Naive thymus-derived CD8-positive, alpha-beta T cell (primary cell): ENCODE measurements at regions not wholly inside any gene's neighbourhood (a gene's known extent, or its start where the extent isn't known, plus 50 kb on each side); places are given as distances from the start of the nearest gene placed in this dataset.

Experiments used
- ATAC-seq, 2 donors: fragments of 150-1000 bp; cut with Tn5 transposase in 1 of 2; sonication (Bioruptor Pico), chemical (Tn5 transposase) in 1 of 2; 1 replicate in 1 of 2; 2 replicates in 1 of 2; pipeline ENCODE4 v1.10.0; 2021; ENCODE audit warnings: mild to moderate bottlenecking in 2 of 2, moderate library complexity in 2 of 2
- POLR2A ChIA-PET: fragments of 350-600 bp; sonication (Branson Sonifier 250); formaldehyde crosslinking; loops from one replicate; lab custom pipeline; 2021; ENCODE audit warnings: antibody characterized with exemption; lab: Charles Lee
- DNase-seq, 10 donors: peaks; one replicate each; pipeline versions ENCODE4 v3.0.0 to v3.0.0-alpha.2; 2020 to 2022
- H3K27ac Mint-ChIP-seq, 10 donors: one replicate each; pipeline ENCODE4 v1.8.0; 2020 to 2022; ENCODE audit warnings: mild to moderate bottlenecking in 10 of 10, mixed read lengths in 10 of 10, moderate library complexity in 4 of 10, inconsistent platforms in 1 of 10
- H3K27me3 Mint-ChIP-seq, 5 donors: one replicate each; pipeline ENCODE4 v1.8.0; 2021 to 2022; ENCODE audit warnings: mixed read lengths in 5 of 5
- H3K36me3 Mint-ChIP-seq, 3 donors: one replicate each; pipeline ENCODE4 v1.8.0; 2020 to 2022; ENCODE audit warnings: mixed read lengths in 3 of 3, mild to moderate bottlenecking in 2 of 3, inconsistent platforms in 1 of 3
- H3K4me1 Mint-ChIP-seq, 4 donors: one replicate each; pipeline ENCODE4 v1.8.0; 2021 to 2022; ENCODE audit warnings: mixed read lengths in 4 of 4
- H3K4me3 Mint-ChIP-seq, 10 donors: one replicate each; pipeline ENCODE4 v1.8.0; 2020 to 2022; ENCODE audit warnings: mild to moderate bottlenecking in 10 of 10, mixed read lengths in 10 of 10, moderate library complexity in 6 of 10, inconsistent platforms in 1 of 10
- H3K9me3 Mint-ChIP-seq, 9 donors: one replicate each; pipeline ENCODE4 v1.8.0; 2020 to 2022; ENCODE audit warnings: mixed read lengths in 9 of 9, mild to moderate bottlenecking in 3 of 9, inconsistent platforms in 1 of 9, moderate library complexity in 1 of 9

- no peak for ATAC-seq
- no peak overlapping the region for H3K27ac Mint-ChIP-seq
- H3K36me3 Mint-ChIP-seq: no peaks in the 10 kb centered on the region
- POLR2A ChIA-PET: no interaction called here
- no peaks in the 10 kb centered on the region for H3K4me1 Mint-ChIP-seq
- peaks cover 0 to 3% (median 0%) of the 10 kb centered on the region in 9 donors for H3K9me3 Mint-ChIP-seq
- H3K27me3 Mint-ChIP-seq: no peaks in the 10 kb centered on the region
- no peak for DNase-seq
- no peak overlapping the region for H3K4me3 Mint-ChIP-seq
These were observed 1176.0 kb upstream of the GJE1 start for GRCh38 chr6:140956571-140957369.

DNA sequence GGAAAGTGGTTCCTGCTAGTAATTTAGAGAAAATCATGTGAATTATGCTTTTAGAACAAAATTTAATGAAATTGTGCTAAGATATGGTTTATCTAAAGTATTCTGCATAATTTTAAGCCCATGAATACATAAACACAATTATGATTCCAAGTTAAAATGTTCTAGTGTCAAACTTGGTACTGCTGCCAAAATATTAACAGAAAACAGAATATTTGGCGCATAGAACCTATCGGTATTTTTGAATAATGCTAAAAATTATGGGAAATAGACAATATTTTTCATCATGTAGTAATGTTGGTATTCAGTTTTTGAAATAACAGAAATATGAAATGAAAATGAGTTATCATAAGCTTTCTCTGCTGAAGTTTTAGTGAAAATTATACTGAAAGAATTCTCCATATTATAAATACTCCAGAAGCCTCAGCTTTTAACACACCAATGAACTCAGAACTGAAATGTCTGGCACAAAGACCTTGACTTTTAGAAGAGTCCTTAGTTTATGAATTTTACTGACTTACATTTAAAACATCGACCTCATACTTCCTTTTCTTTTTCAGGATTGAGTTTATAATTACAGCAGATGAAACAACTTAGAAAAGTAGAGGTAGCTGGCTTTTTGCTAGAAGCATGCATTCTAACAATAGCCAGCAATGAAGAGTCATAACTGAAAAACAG is 1192.3 kb upstream of the GJE1 start:
- H3K4me3 Mint-ChIP-seq: no peak overlapping the region
- H3K9me3 Mint-ChIP-seq: peaks cover 0 to 16% (median 4%) of the 10 kb centered on the region in 9 donors
- H3K27ac Mint-ChIP-seq: no peak overlapping the region
- POLR2A ChIA-PET: no interaction called here
- peaks cover 0 to 9% (median 2%) of the 10 kb centered on the region in 3 donors for H3K36me3 Mint-ChIP-seq
- DNase-seq (no peak), ATAC-seq (no peak)
- H3K4me1 Mint-ChIP-seq: no peaks in the 10 kb centered on the region
- peaks cover 0 to 3% (median 0%) of the 10 kb centered on the region in 5 donors for H3K27me3 Mint-ChIP-seq

GRCh38 chr6:140932909-140933308 is 1199.8 kb upstream of the GJE1 start:
- ATAC-seq (no peak), DNase-seq (no peak)
- H3K4me1 Mint-ChIP-seq: no peaks in the 10 kb centered on the region
- no peak overlapping the region for H3K4me3 Mint-ChIP-seq
- peaks cover 0 to 9% (median 0%) of the 10 kb centered on the region in 5 donors for H3K27me3 Mint-ChIP-seq
- no peaks in the 10 kb centered on the region for H3K36me3 Mint-ChIP-seq
- no peak overlapping the region for H3K27ac Mint-ChIP-seq
- no peaks in the 10 kb centered on the region for H3K9me3 Mint-ChIP-seq
- POLR2A ChIA-PET: no interaction called here

DNA sequence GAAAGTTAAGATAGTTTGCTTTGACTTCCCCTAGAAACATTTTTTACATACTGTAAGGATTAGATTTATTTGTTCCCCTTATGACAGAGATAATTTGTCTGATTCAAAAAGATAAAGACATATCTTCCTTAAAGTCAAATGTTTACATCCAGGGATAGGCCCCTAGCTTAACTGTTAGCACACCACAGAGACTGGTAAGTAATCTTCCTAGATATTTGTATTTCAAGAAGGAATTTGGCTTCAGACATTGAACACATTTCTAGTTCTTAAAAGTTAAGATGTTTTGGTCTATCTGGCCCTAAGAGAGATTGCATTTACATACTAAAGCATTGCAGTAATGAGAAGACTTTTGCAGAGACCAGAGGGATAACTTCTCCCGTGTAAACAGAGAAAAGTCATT is 1201.1 kb upstream of the GJE1 start:
- Mint-ChIP-seq H3K4me1 (no peaks in the 10 kb centered on the region), H3K27me3 (peaks cover 0 to 10% (median 0%) of the 10 kb centered on the region in 5 donors), H3K9me3 (no peaks in the 10 kb centered on the region), H3K36me3 (no peaks in the 10 kb centered on the region), H3K27ac (no peak overlapping the region), H3K4me3 (no peak overlapping the region)
- POLR2A ChIA-PET: no interaction called here
- DNase-seq (no peak), ATAC-seq (no peak)

DNA sequence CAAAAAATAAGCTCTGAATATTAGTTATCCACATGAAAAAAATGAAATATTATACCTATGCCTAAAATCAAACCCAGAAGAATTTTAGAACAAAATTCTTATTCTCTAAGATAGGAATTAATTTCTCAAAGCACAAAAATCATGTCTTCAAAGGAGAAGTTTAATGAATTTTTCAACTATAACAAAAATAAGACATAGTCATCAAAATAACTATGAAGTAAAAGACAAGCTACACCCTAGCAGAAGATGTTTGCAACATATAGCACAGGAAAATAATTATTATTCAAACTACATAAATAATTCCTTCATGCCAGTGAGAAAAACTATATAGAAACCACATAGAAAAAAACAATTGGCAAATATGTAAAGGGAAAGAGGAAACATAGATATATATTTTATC is 1203.6 kb upstream of the GJE1 start:
- ATAC-seq: no peak
- Mint-ChIP-seq H3K4me1 (no peaks in the 10 kb centered on the region), H3K9me3 (no peaks in the 10 kb centered on the region), H3K36me3 (no peaks in the 10 kb centered on the region), H3K27ac (no peak overlapping the region), H3K27me3 (peaks cover 0 to 10% (median 0%) of the 10 kb centered on the region in 5 donors), H3K4me3 (no peak overlapping the region)
- DNase-seq: no peak
- POLR2A ChIA-PET: no interaction called here

DNA sequence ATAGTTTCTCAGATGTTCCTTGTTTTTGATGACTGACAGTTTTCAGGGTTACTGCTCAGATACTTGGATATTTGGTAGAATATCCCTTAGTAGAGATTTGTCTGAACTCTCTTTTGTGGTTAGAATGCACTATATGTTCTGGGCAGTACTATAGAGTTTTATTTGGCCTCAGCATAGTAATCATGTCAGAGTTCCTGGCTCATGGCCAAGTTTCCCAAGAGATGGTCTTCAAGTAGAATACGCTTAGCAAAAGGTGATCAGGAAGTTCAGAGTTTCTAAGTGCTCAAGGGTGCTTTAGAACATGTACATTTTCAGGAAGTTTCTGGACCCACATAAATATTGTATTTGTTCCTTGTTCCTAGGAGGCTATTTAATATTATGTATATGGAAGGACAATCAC is 1209.7 kb upstream of the GJE1 start:
- Mint-ChIP-seq H3K36me3 (no peaks in the 10 kb centered on the region), H3K27me3 (peaks cover 0 to 3% (median 0%) of the 10 kb centered on the region in 5 donors), H3K4me1 (no peaks in the 10 kb centered on the region), H3K9me3 (no peaks in the 10 kb centered on the region), H3K27ac (no peak overlapping the region), H3K4me3 (no peak overlapping the region)
- POLR2A ChIA-PET: no interaction called here
- no peak for ATAC-seq
- no peak for DNase-seq

- Mint-ChIP-seq H3K4me3 (no peak overlapping the region), H3K4me1 (no peaks in the 10 kb centered on the region), H3K9me3 (no peaks in the 10 kb centered on the region), H3K27me3 (peaks cover 0 to 2% (median 0%) of the 10 kb centered on the region in 5 donors), H3K27ac (no peak overlapping the region), H3K36me3 (no peaks in the 10 kb centered on the region)
- POLR2A ChIA-PET: no interaction called here
- DNase-seq: no peak
- no peak for ATAC-seq
These were observed 1211.1 kb upstream of the GJE1 start for GRCh38 chr6:140921366-140922226.

DNA sequence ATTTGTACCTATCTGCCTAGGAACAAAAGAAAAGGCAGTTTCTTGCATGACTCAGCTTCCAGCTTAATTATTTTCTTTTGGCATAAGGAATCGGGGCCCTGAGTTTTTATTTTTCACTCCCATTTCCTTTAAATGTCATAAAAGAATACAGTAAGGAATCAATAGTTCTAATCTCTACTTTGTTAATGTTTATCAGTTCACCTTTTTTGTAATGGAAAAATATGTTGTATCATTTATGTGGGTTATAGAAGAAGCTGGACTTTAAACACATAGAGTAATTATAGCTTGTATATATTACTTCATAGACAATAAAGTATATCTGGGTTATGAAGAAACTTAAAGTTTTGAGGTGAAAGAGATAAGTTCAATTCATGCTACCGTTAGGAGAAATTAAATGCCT is 1214.8 kb upstream of the GJE1 start:
- Mint-ChIP-seq H3K36me3 (no peaks in the 10 kb centered on the region), H3K4me3 (no peak overlapping the region), H3K9me3 (no peaks in the 10 kb centered on the region), H3K27ac (no peak overlapping the region), H3K4me1 (no peaks in the 10 kb centered on the region), H3K27me3 (peaks cover 0 to 2% (median 0%) of the 10 kb centered on the region in 5 donors)
- DNase-seq (no peak), ATAC-seq (no peak)
- POLR2A ChIA-PET: no interaction called here

DNA sequence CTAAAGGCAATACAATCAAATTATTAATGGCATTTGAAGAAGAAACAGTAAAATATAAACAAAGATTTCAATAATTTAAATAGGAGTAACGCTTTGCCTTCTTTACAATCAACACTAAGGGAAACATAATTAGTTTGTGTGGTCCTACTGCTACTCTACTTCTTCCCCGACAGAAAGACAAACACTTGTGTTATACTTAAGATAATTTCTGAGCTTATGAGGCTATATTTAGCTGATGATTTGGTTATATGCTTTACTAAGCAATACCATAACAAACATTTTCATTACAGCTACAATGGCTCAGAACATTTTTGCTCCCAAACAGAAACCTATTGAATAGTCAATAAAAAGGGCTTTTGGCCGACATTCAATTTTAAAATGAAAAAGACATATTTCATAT is 1217.2 kb upstream of the GJE1 start:
- no peaks in the 10 kb centered on the region for H3K4me1 Mint-ChIP-seq
- H3K36me3 Mint-ChIP-seq: no peaks in the 10 kb centered on the region
- no peak for DNase-seq
- POLR2A ChIA-PET: no interaction called here
- ATAC-seq: no peak
- H3K27me3 Mint-ChIP-seq: peaks cover 0 to 1% (median 0%) of the 10 kb centered on the region in 5 donors
- H3K9me3 Mint-ChIP-seq: no peaks in the 10 kb centered on the region
- H3K4me3 Mint-ChIP-seq: no peak overlapping the region
- H3K27ac Mint-ChIP-seq: no peak overlapping the region

GRCh38 chr6:140915103-140915502 is 1217.6 kb upstream of the GJE1 start:
- DNase-seq (no peak), ATAC-seq (no peak)
- H3K27ac Mint-ChIP-seq: no peak overlapping the region
- no peaks in the 10 kb centered on the region for H3K27me3 Mint-ChIP-seq
- no peaks in the 10 kb centered on the region for H3K9me3 Mint-ChIP-seq
- H3K36me3 Mint-ChIP-seq: no peaks in the 10 kb centered on the region
- POLR2A ChIA-PET: no interaction called here
- H3K4me3 Mint-ChIP-seq: no peak overlapping the region
- no peaks in the 10 kb centered on the region for H3K4me1 Mint-ChIP-seq

DNA sequence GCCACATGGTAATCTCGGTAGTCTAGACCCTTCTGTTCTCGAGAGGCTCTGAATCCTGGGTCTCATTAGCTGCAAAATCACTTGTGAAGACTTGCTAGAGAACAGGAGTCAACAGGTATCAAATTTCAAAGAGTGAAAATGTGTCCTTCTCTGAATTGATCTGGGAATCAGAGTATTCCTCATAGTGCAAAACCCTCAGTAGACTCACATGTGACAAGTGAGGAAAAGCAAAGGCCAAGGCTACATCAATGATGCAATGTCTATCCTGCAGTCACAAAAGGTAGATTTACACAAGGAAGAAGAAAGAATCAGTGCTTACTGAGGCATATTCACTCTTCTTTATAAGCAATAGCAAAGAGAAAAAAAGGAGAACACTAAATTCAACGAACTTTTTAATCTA is 1220.0 kb upstream of the GJE1 start:
- no peaks in the 10 kb centered on the region for H3K36me3 Mint-ChIP-seq
- no peaks in the 10 kb centered on the region for H3K9me3 Mint-ChIP-seq
- ATAC-seq (no peak), DNase-seq (no peak)
- H3K4me1 Mint-ChIP-seq: no peaks in the 10 kb centered on the region
- no peaks in the 10 kb centered on the region for H3K27me3 Mint-ChIP-seq
- H3K27ac Mint-ChIP-seq: no peak overlapping the region
- H3K4me3 Mint-ChIP-seq: no peak overlapping the region
- POLR2A ChIA-PET: no interaction called here

- H3K27ac Mint-ChIP-seq: no peak overlapping the region
- no peak overlapping the region for H3K4me3 Mint-ChIP-seq
- H3K27me3 Mint-ChIP-seq: no peaks in the 10 kb centered on the region
- POLR2A ChIA-PET: no interaction called here
- H3K9me3 Mint-ChIP-seq: no peaks in the 10 kb centered on the region
- DNase-seq (no peak), ATAC-seq (no peak)
- H3K36me3 Mint-ChIP-seq: no peaks in the 10 kb centered on the region
- no peaks in the 10 kb centered on the region for H3K4me1 Mint-ChIP-seq
These were observed 1223.1 kb upstream of the GJE1 start for GRCh38 chr6:140909625-140910024.

DNA sequence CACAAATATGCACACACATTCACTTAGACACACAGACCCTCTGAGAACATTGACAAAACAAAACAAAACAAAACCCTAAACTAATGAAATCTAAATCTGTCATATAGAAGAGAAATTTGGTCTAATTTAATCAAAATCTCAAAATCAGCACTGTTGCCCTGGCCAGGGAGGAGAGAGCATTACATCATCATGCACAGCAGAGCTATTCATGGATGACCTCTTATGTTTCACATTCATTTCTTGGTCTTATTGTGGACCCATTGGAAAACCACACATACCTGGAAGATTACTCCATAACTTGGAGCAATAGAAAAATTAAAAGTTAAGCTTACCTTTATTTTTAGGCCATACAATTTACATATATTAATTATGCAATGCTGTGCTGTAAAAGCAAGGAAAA is 1223.6 kb upstream of the GJE1 start:
- DNase-seq (no peak), ATAC-seq (no peak)
- POLR2A ChIA-PET: no interaction called here
- Mint-ChIP-seq H3K27ac (no peak overlapping the region), H3K4me3 (no peak overlapping the region), H3K4me1 (no peaks in the 10 kb centered on the region), H3K27me3 (no peaks in the 10 kb centered on the region), H3K9me3 (no peaks in the 10 kb centered on the region), H3K36me3 (no peaks in the 10 kb centered on the region)
